Breast epithelium (tissue), 3 donors: ENCODE measurements at regions not wholly inside any gene's neighbourhood (a gene's known extent, or its start where the extent isn't known, plus 50 kb on each side); places are given as distances from the start of the nearest gene placed in this dataset.

Experiments
- POLR2A ChIP-seq: fragments of 450-650 bp; IDR thresholded peaks from one replicate; pipeline ENCODE4 v1.6.1; 2016; ENCODE audit warnings: antibody characterized with exemption, mild to moderate bottlenecking, moderate library complexity
- POLR2AphosphoS5 ChIP-seq, 3 donors: sonication (generic); formaldehyde crosslinking; IDR thresholded peaks; one replicate each; pipeline ENCODE4 v1.6.1; 2017; ENCODE audit warnings: antibody characterized with exemption in 3 of 3
- TF ChIP-seq, protein P1 (sequence below), 3 donors: fragments of 450-650 bp; IDR thresholded peaks; one replicate each; pipeline ENCODE4 v1.5.1; 2016 to 2017; ENCODE audit warnings: antibody characterized with exemption in 3 of 3, mild to moderate bottlenecking in 3 of 3, moderate library complexity in 3 of 3

GRCh38 chr5:115461506-115462290, 82.9 kb downstream of the FEM1C start:
- TF ChIP-seq POLR2AphosphoS5 (IDR thresholded peaks at IDR 0.05) (no peak), POLR2A (no peak)
- TF ChIP-seq, protein P1, sequence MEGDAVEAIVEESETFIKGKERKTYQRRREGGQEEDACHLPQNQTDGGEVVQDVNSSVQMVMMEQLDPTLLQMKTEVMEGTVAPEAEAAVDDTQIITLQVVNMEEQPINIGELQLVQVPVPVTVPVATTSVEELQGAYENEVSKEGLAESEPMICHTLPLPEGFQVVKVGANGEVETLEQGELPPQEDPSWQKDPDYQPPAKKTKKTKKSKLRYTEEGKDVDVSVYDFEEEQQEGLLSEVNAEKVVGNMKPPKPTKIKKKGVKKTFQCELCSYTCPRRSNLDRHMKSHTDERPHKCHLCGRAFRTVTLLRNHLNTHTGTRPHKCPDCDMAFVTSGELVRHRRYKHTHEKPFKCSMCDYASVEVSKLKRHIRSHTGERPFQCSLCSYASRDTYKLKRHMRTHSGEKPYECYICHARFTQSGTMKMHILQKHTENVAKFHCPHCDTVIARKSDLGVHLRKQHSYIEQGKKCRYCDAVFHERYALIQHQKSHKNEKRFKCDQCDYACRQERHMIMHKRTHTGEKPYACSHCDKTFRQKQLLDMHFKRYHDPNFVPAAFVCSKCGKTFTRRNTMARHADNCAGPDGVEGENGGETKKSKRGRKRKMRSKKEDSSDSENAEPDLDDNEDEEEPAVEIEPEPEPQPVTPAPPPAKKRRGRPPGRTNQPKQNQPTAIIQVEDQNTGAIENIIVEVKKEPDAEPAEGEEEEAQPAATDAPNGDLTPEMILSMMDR (IDR thresholded peaks at IDR 0.05) = no peak
